ENCODE measurements at regions not wholly inside any gene's neighbourhood (a gene's known extent, or its start where the extent isn't known, plus 50 kb on each side); places are given as distances from the start of the nearest gene placed in this dataset.

DNA sequence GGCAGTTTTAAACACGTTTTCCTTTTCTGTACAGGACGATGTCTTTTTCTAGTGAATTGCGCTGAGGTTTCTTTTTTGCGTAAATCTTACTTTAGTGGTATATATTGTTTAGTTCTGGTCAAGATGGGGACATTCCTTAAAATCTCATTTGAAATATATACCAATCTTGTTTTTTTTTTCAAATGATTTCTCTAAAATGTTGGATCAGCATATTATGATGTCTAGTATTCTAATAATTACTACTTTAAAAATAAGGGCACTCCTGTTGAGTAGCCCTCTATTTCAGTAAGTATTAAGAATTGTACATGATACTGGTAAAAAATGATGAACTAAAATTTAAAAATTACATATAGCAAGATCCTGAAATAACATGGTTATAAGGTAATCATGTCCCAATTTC lies 224.1 kb upstream of the ARHGAP24 start:
- no peaks in the 10 kb centered on the region for H3K27me3 ChIP-seq
- no peak for TF ChIP-seq EP300 (IDR thresholded peaks at IDR 0.05)
- TF ChIP-seq, protein P1, sequence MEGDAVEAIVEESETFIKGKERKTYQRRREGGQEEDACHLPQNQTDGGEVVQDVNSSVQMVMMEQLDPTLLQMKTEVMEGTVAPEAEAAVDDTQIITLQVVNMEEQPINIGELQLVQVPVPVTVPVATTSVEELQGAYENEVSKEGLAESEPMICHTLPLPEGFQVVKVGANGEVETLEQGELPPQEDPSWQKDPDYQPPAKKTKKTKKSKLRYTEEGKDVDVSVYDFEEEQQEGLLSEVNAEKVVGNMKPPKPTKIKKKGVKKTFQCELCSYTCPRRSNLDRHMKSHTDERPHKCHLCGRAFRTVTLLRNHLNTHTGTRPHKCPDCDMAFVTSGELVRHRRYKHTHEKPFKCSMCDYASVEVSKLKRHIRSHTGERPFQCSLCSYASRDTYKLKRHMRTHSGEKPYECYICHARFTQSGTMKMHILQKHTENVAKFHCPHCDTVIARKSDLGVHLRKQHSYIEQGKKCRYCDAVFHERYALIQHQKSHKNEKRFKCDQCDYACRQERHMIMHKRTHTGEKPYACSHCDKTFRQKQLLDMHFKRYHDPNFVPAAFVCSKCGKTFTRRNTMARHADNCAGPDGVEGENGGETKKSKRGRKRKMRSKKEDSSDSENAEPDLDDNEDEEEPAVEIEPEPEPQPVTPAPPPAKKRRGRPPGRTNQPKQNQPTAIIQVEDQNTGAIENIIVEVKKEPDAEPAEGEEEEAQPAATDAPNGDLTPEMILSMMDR (IDR thresholded peaks at IDR 0.05), result no peak
- TF ChIP-seq POLR2A (IDR thresholded peaks at IDR 0.05), result no peak
- TF ChIP-seq POLR2AphosphoS5 (IDR thresholded peaks at IDR 0.05), result no peak
- no peak overlapping the region for H3K27ac ChIP-seq
- 62 to 74% methylated on average over 4 of the region's 4 CpGs for WGBS, 2 donors (ENCODE audit: low coverage in 1 of 2)
- H3K4me3 ChIP-seq, result no peak overlapping the region
- H3K36me3 ChIP-seq, result no peaks in the 10 kb centered on the region
- H3K4me1 ChIP-seq, result no peaks in the 10 kb centered on the region
- ATAC-seq, result no peak
- peaks cover 0 to 20% (median 0%) of the 10 kb centered on the region in 3 donors for H3K9me3 ChIP-seq

DNA sequence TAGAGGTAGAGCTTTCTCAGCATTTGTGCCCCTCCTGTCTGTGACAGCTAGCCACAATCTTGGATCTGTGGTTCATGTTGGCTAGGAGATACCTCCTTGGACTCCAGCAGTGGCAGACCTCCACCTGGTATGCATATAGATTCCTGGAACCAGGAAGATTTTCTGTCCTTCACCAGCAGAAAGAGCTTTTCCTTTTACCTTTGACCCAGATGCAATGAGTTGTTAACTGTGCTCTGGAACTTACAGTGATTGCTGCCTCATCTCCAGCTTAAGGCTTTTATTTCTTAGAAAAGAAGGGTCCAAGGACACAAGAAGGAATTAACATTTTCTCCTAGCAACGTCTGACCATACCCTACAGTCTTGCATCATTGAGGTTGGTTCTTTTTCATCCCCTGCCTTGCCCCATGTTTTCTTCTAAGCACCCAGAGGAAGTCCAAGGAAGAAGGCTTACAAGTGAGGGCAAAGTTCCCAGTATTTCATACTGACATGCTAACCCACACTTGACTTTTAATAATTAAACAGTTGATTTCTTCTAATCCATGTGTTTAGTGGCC lies 217.1 kb upstream of the ARHGAP24 start:
- no peak for ATAC-seq
- 33 to 63% methylated on average over 1 of the region's 1 CpG for WGBS, 2 donors (ENCODE audit: low coverage in 1 of 2)
- no peaks in the 10 kb centered on the region for H3K36me3 ChIP-seq
- no peak overlapping the region for H3K4me3 ChIP-seq
- H3K9me3 ChIP-seq, result peaks cover 0 to 20% (median 0%) of the 10 kb centered on the region in 3 donors
- no peaks in the 10 kb centered on the region for H3K4me1 ChIP-seq
- TF ChIP-seq POLR2AphosphoS5 (IDR thresholded peaks at IDR 0.05) (no peak), POLR2A (IDR thresholded peaks at IDR 0.05) (no peak)
- H3K27me3 ChIP-seq, result no peaks in the 10 kb centered on the region
- H3K27ac ChIP-seq, result no peak overlapping the region

DNA sequence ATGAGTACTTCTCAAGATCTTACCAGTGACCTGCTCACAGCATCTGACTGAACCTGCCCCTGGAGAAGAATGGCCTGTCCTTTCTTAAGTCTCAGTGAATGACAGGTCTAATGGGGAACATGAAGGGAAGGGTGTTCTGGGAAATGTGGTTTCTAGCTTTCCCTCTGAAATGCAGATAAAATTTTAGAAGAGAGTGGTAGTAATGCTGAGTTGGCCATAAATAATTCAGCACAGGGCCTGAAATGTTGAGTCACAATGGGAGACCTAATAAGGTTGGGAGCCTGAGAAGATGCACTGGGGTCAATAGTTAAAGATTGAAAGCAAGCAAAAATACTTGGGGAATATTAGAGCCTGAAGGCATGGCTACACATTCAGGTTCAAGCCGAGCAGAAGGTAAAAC lies 214.9 kb upstream of the ARHGAP24 start:
- Histone ChIP-seq H3K27me3 (no peaks in the 10 kb centered on the region), H3K27ac (no peak overlapping the region), H3K4me3 (no peak overlapping the region), H3K36me3 (no peaks in the 10 kb centered on the region), H3K4me1 (no peaks in the 10 kb centered on the region), H3K9me3 (peaks cover 0 to 5% (median 0%) of the 10 kb centered on the region in 3 donors)
- ATAC-seq, result no peak
- TF ChIP-seq, protein P1 (IDR thresholded peaks at IDR 0.05), result no peak
- TF ChIP-seq EP300 (IDR thresholded peaks at IDR 0.05), result no peak
- TF ChIP-seq POLR2AphosphoS5 (IDR thresholded peaks at IDR 0.05), result no peak
- TF ChIP-seq POLR2A (IDR thresholded peaks at IDR 0.05), result no peak
- 89% methylated on average over 1 of the region's 1 CpG; no CpG with 5 or more reads in 1 of the 2 donors for WGBS, 2 donors (ENCODE audit: low coverage in 1 of 2)

DNA sequence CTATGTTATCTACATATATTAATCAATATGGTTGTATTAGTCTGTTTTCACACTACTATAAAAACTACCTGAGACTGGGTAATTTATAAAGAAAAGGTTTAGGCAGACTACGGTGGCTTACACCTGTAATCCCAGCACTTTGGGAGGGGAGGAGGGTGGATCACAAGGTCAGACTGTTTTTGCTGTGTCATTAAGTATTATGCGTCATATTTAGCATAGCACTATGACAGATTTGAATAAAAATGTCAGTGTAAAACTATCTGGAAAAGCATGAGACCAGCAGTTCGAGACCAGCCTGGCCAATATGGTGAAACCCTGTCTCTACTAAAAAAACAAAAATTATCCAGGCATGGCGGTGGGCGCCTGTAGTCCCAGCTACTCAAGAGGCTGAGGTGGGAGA lies 209.7 kb upstream of the ARHGAP24 start:
- ATAC-seq, result no peak
- 83 to 90% methylated on average over 5 of the region's 5 CpGs for WGBS, 2 donors (ENCODE audit: low coverage in 1 of 2)
- Histone ChIP-seq H3K27ac (no peak overlapping the region), H3K27me3 (no peaks in the 10 kb centered on the region), H3K9me3 (no peaks in the 10 kb centered on the region), H3K36me3 (no peaks in the 10 kb centered on the region), H3K4me1 (no peaks in the 10 kb centered on the region), H3K4me3 (no peak overlapping the region)
- TF ChIP-seq POLR2A (IDR thresholded peaks at IDR 0.05), result no peak
- TF ChIP-seq POLR2AphosphoS5 (IDR thresholded peaks at IDR 0.05), result no peak
- TF ChIP-seq, protein P1 (IDR thresholded peaks at IDR 0.05), result no peak
- no peak for TF ChIP-seq EP300 (IDR thresholded peaks at IDR 0.05)

DNA sequence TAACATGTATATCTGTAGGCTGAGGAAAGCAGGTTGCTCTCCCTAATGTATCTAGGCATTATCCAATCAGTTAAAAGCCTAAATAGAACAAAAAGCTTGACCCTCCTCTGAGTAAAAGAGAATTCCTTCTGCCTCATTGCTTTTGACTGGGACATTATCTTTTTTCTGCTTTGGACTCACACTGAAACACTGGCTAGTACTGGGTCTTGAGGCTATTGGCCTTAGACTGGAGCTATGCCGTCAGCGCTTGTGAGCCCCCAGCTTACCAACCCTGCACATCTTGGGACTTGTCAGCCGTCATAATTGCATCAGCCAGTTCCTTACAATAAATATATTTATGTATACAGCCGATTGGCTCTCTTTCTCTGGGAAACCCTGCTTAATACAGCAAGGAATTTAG lies 206.8 kb upstream of the ARHGAP24 start:
- 71 to 78% methylated on average over 4 of the region's 4 CpGs for WGBS, 2 donors (ENCODE audit: low coverage in 1 of 2)
- H3K27me3 ChIP-seq, result no peaks in the 10 kb centered on the region

More for the DNA sequence above, 206.8 kb upstream of the ARHGAP24 start:
- H3K4me3 ChIP-seq, result no peak overlapping the region
- no peaks in the 10 kb centered on the region for H3K36me3 ChIP-seq
- no peak for ATAC-seq
- peaks cover 0 to 7% (median 0%) of the 10 kb centered on the region in 3 donors for H3K9me3 ChIP-seq
- TF ChIP-seq POLR2A (IDR thresholded peaks at IDR 0.05), result no peak
- TF ChIP-seq POLR2AphosphoS5 (IDR thresholded peaks at IDR 0.05), result no peak
- TF ChIP-seq, protein P1 (IDR thresholded peaks at IDR 0.05), result no peak
- no peak for TF ChIP-seq EP300 (IDR thresholded peaks at IDR 0.05)
- no peak overlapping the region for H3K27ac ChIP-seq
- H3K4me1 ChIP-seq, result no peaks in the 10 kb centered on the region
